ENCODE measurements at regions not wholly inside any gene's neighbourhood (a gene's known extent, or its start where the extent isn't known, plus 50 kb on each side); places are given as distances from the start of the nearest gene placed in this dataset.

DNA sequence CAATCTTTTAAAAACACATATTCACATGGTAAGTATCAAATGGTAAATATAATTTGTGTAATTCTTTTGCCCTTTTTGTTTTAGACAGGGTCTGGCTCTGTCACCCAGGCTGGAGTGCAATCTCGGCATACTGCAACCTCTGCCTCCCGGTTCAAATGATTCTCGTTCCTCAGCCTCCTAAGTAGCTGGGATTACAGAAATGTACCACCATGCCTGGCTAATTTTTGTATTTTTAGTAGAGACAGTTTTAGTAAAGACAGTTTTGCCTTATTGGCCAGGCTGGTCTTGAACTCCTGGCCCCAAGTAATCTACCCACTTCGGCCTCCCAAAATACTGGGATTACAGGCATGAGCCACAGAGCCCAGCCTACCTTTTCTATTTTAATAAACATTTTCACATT, 182.2 kb downstream of the MYCN start:
- TF ChIP-seq CTCF (IDR thresholded peaks at IDR 0.05) (no peak), POLR2AphosphoS5 (IDR thresholded peaks at IDR 0.05) (no peak), POLR2A (IDR thresholded peaks at IDR 0.05) (no peak)
- H3K9me3 ChIP-seq = no peaks in the 10 kb centered on the region
- H3K4me3 ChIP-seq = no peak overlapping the region
- WGBS = 73% methylated on average over 4 of the region's 4 CpGs
- no peak for DNase-seq (ENCODE audit: low spot score)
- H3K36me3 ChIP-seq = no peaks in the 10 kb centered on the region
- intact Hi-C loops (cut with DNase I) = no loop called here
- no peaks in the 10 kb centered on the region for H3K27me3 ChIP-seq (replicated peaks; ENCODE audit: insufficient read depth)
- no peaks in the 10 kb centered on the region for H3K4me1 ChIP-seq (replicated peaks)
- H3K27ac ChIP-seq = no peak overlapping the region

GRCh38 chr2:16121986-16122390, 181.6 kb downstream of the MYCN start:
- TF ChIP-seq POLR2A (IDR thresholded peaks at IDR 0.05) (no peak), CTCF (IDR thresholded peaks at IDR 0.05) (no peak), POLR2AphosphoS5 (IDR thresholded peaks at IDR 0.05) (no peak)
- H3K27ac ChIP-seq = no peak overlapping the region
- H3K4me3 ChIP-seq = no peak overlapping the region
- H3K36me3 ChIP-seq = no peaks in the 10 kb centered on the region
- intact Hi-C loops (cut with DNase I) = no loop called here
- no peaks in the 10 kb centered on the region for H3K27me3 ChIP-seq (replicated peaks; ENCODE audit: insufficient read depth)
- WGBS = 93% methylated on average over 4 of the region's 4 CpGs
- H3K4me1 ChIP-seq (replicated peaks) = no peaks in the 10 kb centered on the region
- DNase-seq (ENCODE audit: low spot score) = no peak
- no peaks in the 10 kb centered on the region for H3K9me3 ChIP-seq

- Histone ChIP-seq H3K9me3 (no peaks in the 10 kb centered on the region), H3K36me3 (no peaks in the 10 kb centered on the region), H3K4me1 (replicated peaks) (no peaks in the 10 kb centered on the region), H3K27me3 (replicated peaks; ENCODE audit: insufficient read depth) (no peaks in the 10 kb centered on the region), H3K27ac (no peak overlapping the region), H3K4me3 (no peak overlapping the region)
- intact Hi-C loops (cut with DNase I) = no loop called here
- 93% methylated on average over 7 of the region's 7 CpGs for WGBS
- TF ChIP-seq CTCF (IDR thresholded peaks at IDR 0.05) = no peak
- DNase-seq (ENCODE audit: low spot score) = no peak
Observed at GRCh38 chr2:16121231-16121985, 181.1 kb downstream of the MYCN start.

DNA sequence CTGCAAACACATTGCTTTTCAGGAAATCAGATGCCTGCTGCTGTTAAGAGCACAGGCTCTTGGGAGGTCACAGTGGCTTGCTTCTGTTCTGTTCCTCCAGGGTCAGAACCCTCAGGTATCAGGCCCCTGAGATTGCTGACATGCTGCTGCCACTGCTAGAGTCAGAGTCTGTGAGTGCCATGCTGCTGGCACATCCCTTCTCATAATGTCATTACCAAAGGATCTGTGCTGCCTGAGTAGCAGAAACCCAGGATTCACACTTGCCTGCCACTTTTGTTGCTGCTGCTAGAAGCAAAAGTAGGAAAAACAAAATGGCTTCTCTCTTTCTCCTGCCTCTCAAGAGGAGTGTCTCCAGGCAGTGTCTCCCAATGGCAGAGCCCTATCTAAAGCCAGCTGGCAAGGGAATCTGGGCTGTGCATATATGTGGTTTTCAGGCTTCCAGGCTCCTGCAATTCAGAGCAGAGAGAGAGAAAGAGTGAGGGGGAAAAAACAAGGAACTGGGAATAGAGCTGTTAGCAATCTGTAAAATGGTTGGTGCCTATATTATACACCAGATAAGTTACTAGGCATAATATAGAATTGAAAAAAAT, 180.3 kb downstream of the MYCN start:
- no peaks in the 10 kb centered on the region for H3K9me3 ChIP-seq
- no peaks in the 10 kb centered on the region for H3K27me3 ChIP-seq (replicated peaks; ENCODE audit: insufficient read depth)
- no peaks in the 10 kb centered on the region for H3K4me1 ChIP-seq (replicated peaks)
- no peaks in the 10 kb centered on the region for H3K36me3 ChIP-seq
- intact Hi-C loops (cut with DNase I) = no loop called here
- DNase-seq (ENCODE audit: low spot score) = no peak
- H3K4me3 ChIP-seq = no peak overlapping the region
- no peak for TF ChIP-seq CTCF (IDR thresholded peaks at IDR 0.05)
- no peak for TF ChIP-seq POLR2A (IDR thresholded peaks at IDR 0.05)
- TF ChIP-seq POLR2AphosphoS5 (IDR thresholded peaks at IDR 0.05) = no peak
- no peak overlapping the region for H3K27ac ChIP-seq

DNA sequence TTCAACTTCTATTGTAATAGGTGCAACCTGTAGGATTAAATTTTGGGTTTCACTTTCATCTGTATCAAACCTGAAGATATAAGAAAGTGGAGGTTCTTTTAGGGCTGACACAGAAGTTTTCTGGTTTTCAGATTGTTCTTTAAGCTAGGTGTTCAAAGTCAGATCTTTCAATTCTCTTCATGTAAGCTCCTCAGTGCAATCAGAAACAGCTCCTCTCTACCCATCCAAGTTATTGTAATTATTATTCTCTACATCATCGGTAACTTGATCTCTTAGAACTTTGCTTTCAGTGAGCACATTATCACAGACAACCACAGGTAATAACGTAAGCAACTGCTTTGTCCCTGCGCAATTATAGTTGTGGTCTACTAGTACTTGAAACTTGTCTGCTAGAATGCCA, 179.4 kb downstream of the MYCN start:
- 75% methylated on average over 3 of the region's 3 CpGs for WGBS
- Histone ChIP-seq H3K4me1 (replicated peaks) (no peaks in the 10 kb centered on the region), H3K27me3 (replicated peaks; ENCODE audit: insufficient read depth) (no peaks in the 10 kb centered on the region), H3K9me3 (no peaks in the 10 kb centered on the region), H3K27ac (no peak overlapping the region), H3K4me3 (no peak overlapping the region), H3K36me3 (no peaks in the 10 kb centered on the region)
- no peak for DNase-seq (ENCODE audit: low spot score)
- intact Hi-C loops (cut with DNase I) = no loop called here
- TF ChIP-seq POLR2A (IDR thresholded peaks at IDR 0.05) = no peak
- no peak for TF ChIP-seq CTCF (IDR thresholded peaks at IDR 0.05)
- no peak for TF ChIP-seq POLR2AphosphoS5 (IDR thresholded peaks at IDR 0.05)
